ENCODE measurements at regions not wholly inside any gene's neighbourhood (a gene's known extent, or its start where the extent isn't known, plus 50 kb on each side); places are given as distances from the start of the nearest gene placed in this dataset.
"Not testable (repeated sequence)": the region's sequence is repeated elsewhere in the genome, so short reads cannot be mapped to it uniquely, and the experiment has no call there.

GRCh38 chr1:219076326-219076937 lies 97.2 kb upstream of the LYPLAL1 start:
- no peaks in the 10 kb centered on the region for H3K36me3 ChIP-seq (ENCODE audit: control insufficient read depth, insufficient read depth, low read length)
- no peaks in the 10 kb centered on the region for H3K27me3 ChIP-seq (ENCODE audit: control insufficient read depth, insufficient read depth, low read length)
- H3K4me3 ChIP-seq (ENCODE audit: low read depth, low read length), result no peak overlapping the region
- TF ChIP-seq CTCF (IDR thresholded peaks at IDR 0.05; ENCODE audit: insufficient read depth, low read length, severe bottlenecking), result no peak
- no peak for FAIRE-seq
- DNase-seq (ENCODE audit: low read depth), result no peak

DNA sequence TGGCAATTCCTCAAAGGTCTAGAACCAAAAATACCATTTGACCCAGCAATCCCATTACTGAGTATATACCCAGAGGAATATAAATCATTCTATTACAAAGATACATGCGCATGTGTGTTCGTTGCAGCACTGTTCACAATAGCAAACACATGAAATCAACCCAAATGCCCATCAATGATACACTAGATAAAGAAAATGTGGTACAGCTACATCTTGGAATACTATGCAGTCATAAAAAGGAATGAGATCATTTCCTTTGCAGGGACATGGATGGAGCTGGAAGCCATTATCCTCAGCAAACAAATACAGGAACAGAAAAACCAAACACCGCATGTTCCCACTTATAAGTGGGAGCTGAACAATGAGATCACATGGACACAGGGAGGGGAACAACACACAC lies 95.9 kb upstream of the LYPLAL1 start:
- H3K36me3 ChIP-seq (ENCODE audit: control insufficient read depth, insufficient read depth, low read length); FAIRE-seq; H3K27me3 ChIP-seq (ENCODE audit: control insufficient read depth, insufficient read depth, low read length); H3K4me3 ChIP-seq (ENCODE audit: low read depth, low read length); DNase-seq (ENCODE audit: low read depth): not testable (repeated sequence)

DNA sequence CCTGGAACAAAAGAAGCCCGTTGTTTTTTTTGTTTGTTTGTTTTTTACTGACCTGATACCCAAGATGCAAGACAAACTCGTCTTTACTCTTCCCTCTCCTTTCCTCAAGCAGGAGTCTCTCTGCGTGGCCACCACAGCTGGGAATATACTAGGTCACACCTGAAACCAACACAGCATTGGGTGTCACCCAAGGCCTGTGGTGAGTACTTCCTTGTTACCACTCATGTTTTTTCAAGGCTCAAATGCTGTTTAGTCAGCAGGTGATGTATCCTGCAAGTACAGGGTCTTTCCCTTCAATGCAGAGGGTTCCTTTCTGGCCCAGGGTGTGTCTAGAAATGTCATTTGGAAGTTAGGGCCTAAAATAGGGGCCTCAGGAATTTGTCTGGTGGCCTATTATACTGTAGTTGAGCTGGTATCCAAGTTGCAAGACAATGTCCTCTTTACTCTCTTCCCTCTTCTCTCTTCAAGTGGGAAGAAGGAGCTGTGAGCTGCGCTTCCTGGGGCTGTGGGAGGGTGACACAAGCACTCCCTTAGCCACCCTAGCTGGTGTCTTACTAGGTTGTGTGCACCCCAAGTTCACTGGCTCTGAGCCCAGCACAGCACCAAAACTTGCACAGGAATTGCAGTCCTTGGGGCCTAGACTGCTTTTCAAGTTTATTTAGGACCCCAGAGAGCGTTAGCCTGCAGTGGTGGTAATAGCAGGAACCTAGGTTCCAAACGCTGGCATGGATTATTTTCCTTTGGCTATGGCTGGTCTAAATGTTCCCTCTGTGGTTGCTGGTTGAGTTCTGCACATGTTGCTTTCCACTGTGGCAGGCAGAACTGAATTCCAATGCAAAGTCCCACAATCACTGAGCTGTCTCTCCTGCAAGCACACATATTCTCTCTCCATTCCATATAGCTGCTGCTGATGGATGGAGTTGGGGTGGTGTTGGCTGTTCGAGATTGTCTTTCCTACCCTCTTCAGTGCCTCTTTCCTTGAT lies 91.4 kb upstream of the LYPLAL1 start:
- FAIRE-seq, result peak; percentile 70
- DNase-seq (ENCODE audit: low read depth), result no peak
- no peak for TF ChIP-seq CTCF (IDR thresholded peaks at IDR 0.05; ENCODE audit: insufficient read depth, low read length, severe bottlenecking)
- Histone ChIP-seq H3K36me3 (ENCODE audit: control insufficient read depth, insufficient read depth, low read length) (no peaks in the 10 kb centered on the region), H3K27me3 (ENCODE audit: control insufficient read depth, insufficient read depth, low read length) (no peaks in the 10 kb centered on the region), H3K4me3 (ENCODE audit: low read depth, low read length) (no peak overlapping the region)

- FAIRE-seq, result no peak
- TF ChIP-seq CTCF (IDR thresholded peaks at IDR 0.05; ENCODE audit: insufficient read depth, low read length, severe bottlenecking), result no peak
- H3K27me3 ChIP-seq (ENCODE audit: control insufficient read depth, insufficient read depth, low read length), result no peaks in the 10 kb centered on the region
- no peaks in the 10 kb centered on the region for H3K36me3 ChIP-seq (ENCODE audit: control insufficient read depth, insufficient read depth, low read length)
- DNase-seq (ENCODE audit: low read depth), result no peak
- H3K4me3 ChIP-seq (ENCODE audit: low read depth, low read length), result no peak overlapping the region
Observed at GRCh38 chr1:219083631-219084030, 90.0 kb upstream of the LYPLAL1 start.

DNA sequence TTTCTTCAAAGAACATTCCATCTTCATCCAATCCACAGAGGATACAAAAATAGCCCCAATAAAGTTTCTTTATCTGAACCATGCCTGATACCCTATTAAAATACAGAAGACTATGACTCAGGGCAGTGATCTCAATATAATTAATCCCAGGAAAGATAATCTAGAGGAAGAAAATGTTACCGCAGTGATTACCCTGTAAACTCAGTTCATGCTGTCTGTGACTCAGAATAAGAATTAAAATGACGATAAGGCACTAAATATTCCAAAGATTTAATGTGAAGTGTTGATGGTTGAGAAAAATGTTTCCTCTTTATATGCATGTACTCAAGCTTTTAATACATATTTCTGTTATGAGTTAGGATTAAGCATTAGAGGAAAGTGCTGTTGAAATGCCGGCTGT lies 88.6 kb upstream of the LYPLAL1 start:
- H3K27me3 ChIP-seq (ENCODE audit: control insufficient read depth, insufficient read depth, low read length), result no peaks in the 10 kb centered on the region
- FAIRE-seq (no peak), DNase-seq (ENCODE audit: low read depth) (no peak)
- no peaks in the 10 kb centered on the region for H3K36me3 ChIP-seq (ENCODE audit: control insufficient read depth, insufficient read depth, low read length)
- no peak overlapping the region for H3K4me3 ChIP-seq (ENCODE audit: low read depth, low read length)
- TF ChIP-seq CTCF (IDR thresholded peaks at IDR 0.05; ENCODE audit: insufficient read depth, low read length, severe bottlenecking), result no peak

DNA sequence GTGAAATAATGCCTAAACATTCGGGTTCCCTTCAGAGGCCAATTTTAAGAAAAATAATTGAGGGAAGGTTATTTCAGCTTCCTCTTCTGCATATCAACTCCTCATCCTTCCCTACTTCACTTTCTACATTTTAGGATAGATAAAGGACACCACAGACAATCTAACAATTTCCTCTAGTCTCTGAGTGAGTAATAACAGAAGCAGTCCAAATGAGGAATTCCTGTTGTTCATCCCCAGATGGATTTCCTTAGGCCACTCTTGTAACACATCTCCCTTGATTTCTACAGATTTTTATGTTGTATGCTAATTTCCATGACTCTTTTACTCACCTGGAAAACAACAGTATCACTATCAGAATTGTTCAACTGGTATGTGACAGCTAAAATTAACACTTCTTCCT lies 87.7 kb upstream of the LYPLAL1 start:
- DNase-seq (ENCODE audit: low read depth) (peak; percentile 10), FAIRE-seq (no peak)
- H3K27me3 ChIP-seq (ENCODE audit: control insufficient read depth, insufficient read depth, low read length), result no peaks in the 10 kb centered on the region
- H3K4me3 ChIP-seq (ENCODE audit: low read depth, low read length), result no peak overlapping the region
- no peak for TF ChIP-seq CTCF (IDR thresholded peaks at IDR 0.05; ENCODE audit: insufficient read depth, low read length, severe bottlenecking)
- H3K36me3 ChIP-seq (ENCODE audit: control insufficient read depth, insufficient read depth, low read length), result no peaks in the 10 kb centered on the region

All from bronchial epithelial cell (primary cell).